ENCODE measurements at regions not wholly inside any gene's neighbourhood (a gene's known extent, or its start where the extent isn't known, plus 50 kb on each side); places are given as distances from the start of the nearest gene placed in this dataset.

DNA sequence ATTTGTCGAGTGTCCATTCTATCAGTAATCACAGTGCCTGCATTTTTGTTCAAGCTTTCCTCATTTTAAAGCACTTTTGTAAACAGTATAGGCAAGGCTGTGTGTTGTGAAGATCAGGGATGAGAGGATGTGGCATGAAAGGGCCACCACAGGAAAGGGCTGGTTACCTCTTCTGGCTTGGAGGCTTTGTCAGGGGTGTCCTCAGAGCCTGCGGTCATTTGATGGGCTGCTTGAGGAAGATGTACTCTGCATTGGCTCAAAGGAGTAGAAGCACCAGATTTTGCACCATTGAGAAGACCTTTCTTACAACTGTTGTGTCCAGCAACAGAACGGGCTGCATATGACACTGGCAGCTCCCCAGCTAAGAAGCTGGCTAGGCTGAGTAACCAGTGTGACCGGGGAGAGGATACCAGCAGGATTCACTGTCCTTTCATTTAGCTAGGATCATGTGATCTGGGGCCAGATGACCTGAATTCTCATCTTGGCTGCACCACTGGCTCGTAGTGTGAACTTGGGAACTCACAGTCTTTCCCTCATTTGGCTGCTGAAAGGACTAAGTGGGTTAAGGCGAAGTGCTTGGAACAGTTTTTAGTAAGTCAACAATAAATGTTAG lies 380.2 kb downstream of the FGF9 start:
- H3K4me3 ChIP-seq (ENCODE audit: low read depth, low read length), result no peak overlapping the region
- ChIA-PET POLR2A (no interaction called here), CTCF (no interaction called here)
- no peaks in the 10 kb centered on the region for H3K27me3 ChIP-seq (ENCODE audit: control insufficient read depth, insufficient read depth, low read length)
- no peaks in the 10 kb centered on the region for H3K36me3 ChIP-seq (ENCODE audit: control insufficient read depth, insufficient read depth, low read length)
- DNase-seq (ENCODE audit: low read depth), result no peak
- TF ChIP-seq, protein P1, sequence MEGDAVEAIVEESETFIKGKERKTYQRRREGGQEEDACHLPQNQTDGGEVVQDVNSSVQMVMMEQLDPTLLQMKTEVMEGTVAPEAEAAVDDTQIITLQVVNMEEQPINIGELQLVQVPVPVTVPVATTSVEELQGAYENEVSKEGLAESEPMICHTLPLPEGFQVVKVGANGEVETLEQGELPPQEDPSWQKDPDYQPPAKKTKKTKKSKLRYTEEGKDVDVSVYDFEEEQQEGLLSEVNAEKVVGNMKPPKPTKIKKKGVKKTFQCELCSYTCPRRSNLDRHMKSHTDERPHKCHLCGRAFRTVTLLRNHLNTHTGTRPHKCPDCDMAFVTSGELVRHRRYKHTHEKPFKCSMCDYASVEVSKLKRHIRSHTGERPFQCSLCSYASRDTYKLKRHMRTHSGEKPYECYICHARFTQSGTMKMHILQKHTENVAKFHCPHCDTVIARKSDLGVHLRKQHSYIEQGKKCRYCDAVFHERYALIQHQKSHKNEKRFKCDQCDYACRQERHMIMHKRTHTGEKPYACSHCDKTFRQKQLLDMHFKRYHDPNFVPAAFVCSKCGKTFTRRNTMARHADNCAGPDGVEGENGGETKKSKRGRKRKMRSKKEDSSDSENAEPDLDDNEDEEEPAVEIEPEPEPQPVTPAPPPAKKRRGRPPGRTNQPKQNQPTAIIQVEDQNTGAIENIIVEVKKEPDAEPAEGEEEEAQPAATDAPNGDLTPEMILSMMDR (IDR thresholded peaks at IDR 0.05; ENCODE audit: insufficient read depth, low read depth, low read length), result no peak

DNA sequence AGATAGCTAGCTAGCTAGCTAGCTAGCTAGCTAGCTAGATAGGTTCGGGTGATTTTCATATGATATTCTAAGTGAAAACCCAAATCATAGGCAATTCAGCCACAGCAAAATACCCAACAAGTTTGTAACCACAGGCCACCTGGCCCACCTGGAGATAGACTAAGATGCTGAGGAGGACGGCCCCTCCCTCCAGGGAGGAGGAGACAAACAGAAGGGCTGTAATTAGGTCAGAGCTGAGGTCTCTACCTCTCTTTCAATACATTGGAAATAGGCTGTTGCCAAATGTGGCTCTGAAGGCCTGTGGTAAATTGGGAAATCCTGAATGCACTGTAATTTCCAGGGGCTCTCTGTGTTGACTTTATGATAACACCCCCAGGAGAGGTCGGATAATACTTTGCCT lies 382.2 kb downstream of the FGF9 start:
- Histone ChIP-seq H3K27me3 (ENCODE audit: control insufficient read depth, insufficient read depth, low read length) (no peaks in the 10 kb centered on the region), H3K36me3 (ENCODE audit: control insufficient read depth, insufficient read depth, low read length) (no peaks in the 10 kb centered on the region), H3K4me3 (ENCODE audit: low read depth, low read length) (no peak overlapping the region)
- no peak for DNase-seq (ENCODE audit: low read depth)
- POLR2A ChIA-PET, result no interaction called here
- TF ChIP-seq, protein P1 (IDR thresholded peaks at IDR 0.05; ENCODE audit: insufficient read depth, low read depth, low read length), result no peak
- CTCF ChIA-PET, result no interaction called here

DNA sequence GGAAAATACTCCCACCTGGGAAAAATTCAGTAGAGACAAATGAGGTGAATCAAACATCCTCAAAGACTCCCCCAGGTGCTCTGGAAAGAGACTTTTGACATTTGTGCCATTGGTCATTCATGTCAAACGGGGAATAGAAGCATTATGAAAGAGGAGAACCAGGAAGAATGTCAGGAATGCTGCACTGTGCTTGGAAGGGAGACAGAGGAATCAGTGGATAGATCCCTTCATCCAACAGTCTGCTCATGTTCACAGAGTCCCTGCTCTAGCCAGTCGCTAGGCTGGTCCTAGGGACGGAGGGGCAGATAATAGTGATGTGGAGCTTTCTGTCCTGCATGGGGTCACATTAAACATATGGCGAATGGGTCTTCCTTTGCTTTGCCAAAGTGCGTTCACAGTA lies 384.4 kb downstream of the FGF9 start:
- Histone ChIP-seq H3K36me3 (ENCODE audit: control insufficient read depth, insufficient read depth, low read length) (no peaks in the 10 kb centered on the region), H3K4me3 (ENCODE audit: low read depth, low read length) (no peak overlapping the region), H3K27me3 (ENCODE audit: control insufficient read depth, insufficient read depth, low read length) (no peaks in the 10 kb centered on the region)
- ChIA-PET POLR2A (no interaction called here), CTCF (interaction anchor here (1.7 kb wide), 1 partner anchor 9 kb away, joined by 3 read pairs; no protein-coding TSS in a partner anchor)
- no peak for DNase-seq (ENCODE audit: low read depth)
- TF ChIP-seq, protein P1 (IDR thresholded peaks at IDR 0.05; ENCODE audit: insufficient read depth, low read depth, low read length), result no peak

DNA sequence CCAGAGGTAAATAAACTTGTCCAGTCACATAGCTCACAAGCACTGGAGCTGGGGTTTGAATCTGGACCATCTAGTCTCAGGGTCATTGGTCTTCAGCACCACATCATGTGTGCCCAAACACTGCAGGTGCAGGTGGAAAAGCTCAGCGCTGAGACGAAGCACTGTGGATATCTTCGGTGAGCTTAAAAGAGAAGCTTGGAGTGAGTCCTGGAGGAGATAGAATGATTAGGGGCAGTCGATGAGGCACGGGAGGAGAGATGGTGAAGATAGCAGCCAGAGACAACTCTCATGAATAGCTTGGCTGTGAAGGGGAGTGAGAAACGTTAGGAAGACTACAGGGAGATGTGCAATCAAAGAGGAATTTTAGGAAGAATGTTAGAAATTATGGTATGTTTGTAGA lies 389.3 kb downstream of the FGF9 start:
- Histone ChIP-seq H3K4me3 (ENCODE audit: low read depth, low read length) (no peak overlapping the region), H3K36me3 (ENCODE audit: control insufficient read depth, insufficient read depth, low read length) (no peaks in the 10 kb centered on the region), H3K27me3 (ENCODE audit: control insufficient read depth, insufficient read depth, low read length) (no peaks in the 10 kb centered on the region)
- TF ChIP-seq, protein P1 (IDR thresholded peaks at IDR 0.05; ENCODE audit: insufficient read depth, low read depth, low read length), result no peak
- no peak for DNase-seq (ENCODE audit: low read depth)
- ChIA-PET CTCF (no interaction called here), POLR2A (no interaction called here)

DNA sequence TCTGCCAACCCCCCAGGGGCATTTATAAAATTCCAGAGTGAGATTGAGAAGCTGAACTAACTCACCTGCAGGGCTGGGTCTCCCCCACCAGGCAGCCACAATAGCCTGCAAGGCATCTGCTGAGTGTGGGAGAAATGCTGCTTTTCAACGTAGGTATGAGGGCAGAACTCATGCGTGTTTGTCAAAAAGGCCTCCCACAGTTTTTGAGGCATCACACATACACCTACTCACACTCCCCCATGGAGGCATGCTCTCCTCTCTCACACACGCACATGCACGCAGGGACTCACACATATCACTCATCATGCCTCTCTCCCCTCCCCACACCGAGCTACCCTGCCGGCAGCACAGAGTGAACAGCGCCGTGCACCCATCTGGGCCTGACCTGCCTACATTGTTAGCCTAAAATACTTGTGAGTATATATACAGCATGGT lies 390.5 kb downstream of the FGF9 start:
- Histone ChIP-seq H3K4me3 (ENCODE audit: low read depth, low read length) (no peak overlapping the region), H3K27me3 (ENCODE audit: control insufficient read depth, insufficient read depth, low read length) (no peaks in the 10 kb centered on the region), H3K36me3 (ENCODE audit: control insufficient read depth, insufficient read depth, low read length) (no peaks in the 10 kb centered on the region)
- TF ChIP-seq, protein P1 (IDR thresholded peaks at IDR 0.05; ENCODE audit: insufficient read depth, low read depth, low read length), result no peak
- ChIA-PET POLR2A (no interaction called here), CTCF (no interaction called here)
- no peak for DNase-seq (ENCODE audit: low read depth)

All from BJ (cell line).